CD14-positive monocyte (primary cell): ENCODE measurements at regions not wholly inside any gene's neighbourhood (a gene's known extent, or its start where the extent isn't known, plus 50 kb on each side); places are given as distances from the start of the nearest gene placed in this dataset.
"Not testable (repeated sequence)": the region's sequence is repeated elsewhere in the genome, so short reads cannot be mapped to it uniquely, and the experiment has no call there.

Experiments used
- DNase-seq, 3 donors: peaks; one replicate each; pipeline ENCODE4 v3.0.0-alpha.2; 2011 to 2022
- H2AFZ ChIP-seq: 2 replicates; pipeline ENCODE4 v1.6.0; 2012; ENCODE audit warnings: mild to moderate bottlenecking, low read depth, low read length, inconsistent platforms; ENCODE audit not compliant: insufficient read depth, poor library complexity, severe bottlenecking
- H3K27ac ChIP-seq, 2 donors: 1 replicate in 1 of 2; 2 replicates in 1 of 2; pipeline ENCODE4 v1.5.1; 2012 to 2013; ENCODE audit warnings: low read length in 2 of 2, control low read depth in 1 of 2, inconsistent platforms in 1 of 2, low read depth in 1 of 2, mild to moderate bottlenecking in 1 of 2
- H3K27me3 ChIP-seq, 2 donors: one replicate each; pipeline versions ENCODE4 v1.6.0 to v1.6.1; 2011 to 2013; ENCODE audit warnings: low read length in 2 of 2; ENCODE audit not compliant: control insufficient read depth in 2 of 2, insufficient read depth in 2 of 2
- H3K36me3 ChIP-seq, 2 donors: replicated peaks in 1 of 2; 1 replicate in 1 of 2; 2 replicates in 1 of 2; pipeline versions ENCODE4 v1.5.1 to v1.6.1; 2012 to 2013; ENCODE audit warnings: low read length in 2 of 2, control low read depth in 1 of 2, inconsistent platforms in 1 of 2, mild to moderate bottlenecking in 1 of 2; ENCODE audit not compliant: insufficient read depth in 2 of 2, control insufficient read depth in 1 of 2
- H3K4me1 ChIP-seq, 2 donors: 1 replicate in 1 of 2; 2 replicates in 1 of 2; pipeline versions ENCODE4 v1.5.1 to v1.6.1; 2012 to 2013; ENCODE audit warnings: low read length in 2 of 2, control low read depth in 1 of 2, inconsistent platforms in 1 of 2, mild to moderate bottlenecking in 1 of 2, moderate library complexity in 1 of 2; ENCODE audit not compliant: insufficient read depth in 2 of 2, control insufficient read depth in 1 of 2
- H3K4me2 ChIP-seq: replicated peaks from 2 replicates; pipeline ENCODE3; 2012; ENCODE audit warnings: low read length, moderate library complexity, mild to moderate bottlenecking; ENCODE audit not compliant: poor library complexity, severe bottlenecking; ENCODE audit errors: extremely low read depth
- H3K4me3 ChIP-seq, 3 experiments: fragments of 200-600 bp in 1 of 3; sonication (generic) in 1 of 3; replicated peaks in 1 of 3; 1 replicate in 2 of 3; 2 replicates in 1 of 3; pipeline ENCODE4 v1.5.1; 2011 to 2013; ENCODE audit warnings: low read length in 3 of 3, mild to moderate bottlenecking in 3 of 3, control low read depth in 2 of 3, low read depth in 2 of 3, inconsistent platforms in 1 of 3, moderate library complexity in 1 of 3
- H3K79me2 ChIP-seq: 2 replicates; pipeline ENCODE4 v1.6.0; 2012; ENCODE audit warnings: mild to moderate bottlenecking, control low read depth, inconsistent platforms, low read length, moderate library complexity; ENCODE audit not compliant: insufficient read depth
- H3K9ac ChIP-seq: 2 replicates; pipeline ENCODE4 v1.6.0; 2017; ENCODE audit warnings: low read length, mild to moderate bottlenecking; ENCODE audit not compliant: insufficient read depth, poor library complexity, severe bottlenecking
- H3K9me3 ChIP-seq, 2 donors: replicated peaks in 1 of 2; 1 replicate in 1 of 2; 2 replicates in 1 of 2; pipeline versions ENCODE4 v1.5.1 to v1.6.1; 2012 to 2013; ENCODE audit warnings: low read length in 2 of 2, control low read depth in 1 of 2; ENCODE audit not compliant: control insufficient read depth in 1 of 2, insufficient read depth in 1 of 2
- H4K20me1 ChIP-seq: 2 replicates; pipeline ENCODE4 v1.6.0; 2012; ENCODE audit warnings: mild to moderate bottlenecking, low read length, control low read depth, moderate library complexity; ENCODE audit not compliant: insufficient read depth
- H3K27ac Mint-ChIP-seq, 7 donors: one replicate each; pipeline ENCODE4 v1.8.0; 2020; ENCODE audit warnings: mild to moderate bottlenecking in 7 of 7, mixed read lengths in 7 of 7, moderate library complexity in 6 of 7, inconsistent platforms in 2 of 7
- H3K27me3 Mint-ChIP-seq, 3 donors: one replicate each; pipeline ENCODE4 v1.8.0; 2021 to 2022; ENCODE audit warnings: low read depth in 3 of 3, mild to moderate bottlenecking in 3 of 3, mixed read lengths in 3 of 3, moderate library complexity in 3 of 3, inconsistent platforms in 1 of 3
- H3K36me3 Mint-ChIP-seq, 2 donors: one replicate each; pipeline ENCODE4 v1.8.0; 2020; ENCODE audit warnings: mixed read lengths in 2 of 2, inconsistent platforms in 1 of 2, mild to moderate bottlenecking in 1 of 2
- H3K4me1 Mint-ChIP-seq: one replicate; pipeline ENCODE4 v1.8.0; 2020; ENCODE audit warnings: mild to moderate bottlenecking, mixed read lengths
- H3K4me3 Mint-ChIP-seq, 2 donors: one replicate each; pipeline ENCODE4 v1.8.0; 2020; ENCODE audit warnings: mild to moderate bottlenecking in 2 of 2, mixed read lengths in 2 of 2, moderate library complexity in 1 of 2
- H3K9me3 Mint-ChIP-seq, 7 donors: one replicate each; pipeline ENCODE4 v1.8.0; 2020 to 2022; ENCODE audit warnings: mixed read lengths in 7 of 7, mild to moderate bottlenecking in 6 of 7, moderate library complexity in 6 of 7, inconsistent platforms in 2 of 7
- CTCF ChIP-seq: fragments of 200-600 bp; IDR thresholded peaks from one replicate; pipeline ENCODE4 v1.8.0; 2022; ENCODE audit warnings: antibody characterized with exemption, mild to moderate bottlenecking
- WGBS: methylation state at CpG from one replicate; pipeline ENCODE4 v1.1.5; 2013; ENCODE audit warnings: missing lambda C conversion rate; ENCODE audit not compliant: insufficient coverage; 5-methylcytosine and 5-hydroxymethylcytosine counted together
- intact Hi-C, 2 donors: fragments of 100-400 bp; cut with micrococcal nuclease; formaldehyde crosslinking; loops; one replicate each; pipeline versions ENCODE4 v1.15.0 to v1.15.1; 2023

GRCh38 chr12:127503246-127503645 lies 763.7 kb upstream of the TMEM132C start:
- H3K4me3 Mint-ChIP-seq: no peak overlapping the region
- Histone ChIP-seq H3K27me3 (no peaks in the 10 kb centered on the region), H3K27ac (no peak overlapping the region), H4K20me1 (no peaks in the 10 kb centered on the region), H3K4me2 (no peak overlapping the region), H2AFZ (no peak overlapping the region), H3K79me2 (no peaks in the 10 kb centered on the region), H3K36me3 (no peaks in the 10 kb centered on the region), H3K9me3 (peaks cover 11 to 22% of the 10 kb centered on the region in 2 donors), H3K4me3 (no peak overlapping the region), H3K4me1 (no peaks in the 10 kb centered on the region), H3K9ac (no peak overlapping the region)
- H3K36me3 Mint-ChIP-seq: no peaks in the 10 kb centered on the region
- no peak overlapping the region for H3K27ac Mint-ChIP-seq
- no peaks in the 10 kb centered on the region for H3K4me1 Mint-ChIP-seq
- peaks cover 0 to 14% (median 5%) of the 10 kb centered on the region in 7 donors for H3K9me3 Mint-ChIP-seq
- intact Hi-C loops: no loop called here
- DNase-seq: no peak
- peaks cover 0 to 3% (median 2%) of the 10 kb centered on the region in 3 donors for H3K27me3 Mint-ChIP-seq
- 84% methylated on average over 3 of the region's 7 CpGs for WGBS
- TF ChIP-seq CTCF: no peak

- not testable (repeated sequence) for H3K27me3 Mint-ChIP-seq
Measured at GRCh38 chr12:127503996-127504395, 763.0 kb upstream of the TMEM132C start.

More at GRCh38 chr12:127503996-127504395, 763.0 kb upstream of the TMEM132C start:
- H3K36me3 ChIP-seq, H3K4me3 Mint-ChIP-seq, H3K36me3 Mint-ChIP-seq, H3K4me1 Mint-ChIP-seq, H3K27ac Mint-ChIP-seq, H3K27me3 ChIP-seq, H3K4me3 ChIP-seq, H3K79me2 ChIP-seq, DNase-seq, H2AFZ ChIP-seq, H4K20me1 ChIP-seq, H3K9ac ChIP-seq, intact Hi-C loops, H3K27ac ChIP-seq, H3K4me1 ChIP-seq, H3K4me2 ChIP-seq: not testable (repeated sequence)
- peaks cover 11 to 22% of the 10 kb centered on the region in 2 donors for H3K9me3 ChIP-seq
- no CpG with 5 or more reads among the region's 4 CpGs for WGBS
- H3K9me3 Mint-ChIP-seq: peaks cover 0 to 14% (median 5%) of the 10 kb centered on the region in 7 donors
